Endodermal cell (in vitro differentiated cells): ENCODE measurements at regions not wholly inside any gene's neighbourhood (a gene's known extent, or its start where the extent isn't known, plus 50 kb on each side); places are given as distances from the start of the nearest gene placed in this dataset.

ENCODE experiments used
- DNase-seq: peaks from one replicate; pipeline ENCODE4 v3.0.0-alpha.2; 2017
- H3K27ac ChIP-seq: 2 replicates; pipeline ENCODE4 v1.5.1; 2013; ENCODE audit warnings: mild to moderate bottlenecking, low read depth, low read length, moderate library complexity
- H3K27me3 ChIP-seq: 2 replicates; pipeline ENCODE4 v1.6.1; 2013; ENCODE audit warnings: mild to moderate bottlenecking, low read length, moderate library complexity; ENCODE audit not compliant: insufficient read depth, control insufficient read depth, poor library complexity, severe bottlenecking
- H3K36me3 ChIP-seq: 2 replicates; pipeline ENCODE4 v1.7.0; 2013; ENCODE audit warnings: mild to moderate bottlenecking, low read length, moderate library complexity; ENCODE audit not compliant: control insufficient read depth, insufficient read depth
- H3K4me1 ChIP-seq: one replicate; pipeline ENCODE4 v1.7.0; 2013; ENCODE audit warnings: low read length; ENCODE audit not compliant: control insufficient read depth, insufficient read depth
- H3K4me3 ChIP-seq: 2 replicates; pipeline ENCODE4 v1.5.1; 2013; ENCODE audit warnings: mild to moderate bottlenecking, low read length, moderate library complexity
- H3K9ac ChIP-seq: 2 replicates; pipeline ENCODE4 v1.6.1; 2013; ENCODE audit warnings: mild to moderate bottlenecking, low read length, moderate library complexity; ENCODE audit not compliant: poor library complexity, severe bottlenecking; ENCODE audit errors: extremely low read depth
- H3K9me3 ChIP-seq: 2 replicates; pipeline ENCODE4 v1.6.1; 2013; ENCODE audit warnings: mild to moderate bottlenecking, low read length, moderate library complexity; ENCODE audit not compliant: control insufficient read depth
- H3K27ac Mint-ChIP-seq: 2 replicates; pipeline ENCODE4 v1.8.0; 2020; ENCODE audit warnings: mixed read lengths
- H3K27me3 Mint-ChIP-seq: 2 replicates; pipeline ENCODE4 v1.8.0; 2021; ENCODE audit warnings: mild to moderate bottlenecking, mixed read lengths; ENCODE audit not compliant: insufficient read depth
- H3K36me3 Mint-ChIP-seq: 2 replicates; pipeline ENCODE4 v1.8.0; 2020; ENCODE audit warnings: low read depth, mixed read lengths
- H3K4me1 Mint-ChIP-seq: 2 replicates; pipeline ENCODE4 v1.8.0; 2020; ENCODE audit warnings: mixed read lengths
- H3K4me3 Mint-ChIP-seq: 2 replicates; pipeline ENCODE4 v1.8.0; 2020; ENCODE audit warnings: mild to moderate bottlenecking, moderate library complexity, mixed read lengths
- H3K9me3 Mint-ChIP-seq: 2 replicates; pipeline ENCODE4 v1.8.0; 2020; ENCODE audit warnings: mild to moderate bottlenecking, mixed read lengths
- WGBS, 2 experiments: methylation state at CpG; one replicate each; pipeline versions ENCODE4 v1.1.5 to v1.1.7; 2013; ENCODE audit warnings: missing lambda C conversion rate in 2 of 2, mixed read lengths in 1 of 2; ENCODE audit not compliant: insufficient coverage in 1 of 2, insufficient read length in 1 of 2; 5-methylcytosine and 5-hydroxymethylcytosine counted together
- TF ChIP-seq, protein P1 (sequence below): fragments of 200-600 bp; sonication (generic); conservative IDR thresholded peaks from 2 replicates; pipeline ENCODE4 v1.5.0; 2021; ENCODE audit warnings: antibody characterized with exemption, mild to moderate bottlenecking

DNA sequence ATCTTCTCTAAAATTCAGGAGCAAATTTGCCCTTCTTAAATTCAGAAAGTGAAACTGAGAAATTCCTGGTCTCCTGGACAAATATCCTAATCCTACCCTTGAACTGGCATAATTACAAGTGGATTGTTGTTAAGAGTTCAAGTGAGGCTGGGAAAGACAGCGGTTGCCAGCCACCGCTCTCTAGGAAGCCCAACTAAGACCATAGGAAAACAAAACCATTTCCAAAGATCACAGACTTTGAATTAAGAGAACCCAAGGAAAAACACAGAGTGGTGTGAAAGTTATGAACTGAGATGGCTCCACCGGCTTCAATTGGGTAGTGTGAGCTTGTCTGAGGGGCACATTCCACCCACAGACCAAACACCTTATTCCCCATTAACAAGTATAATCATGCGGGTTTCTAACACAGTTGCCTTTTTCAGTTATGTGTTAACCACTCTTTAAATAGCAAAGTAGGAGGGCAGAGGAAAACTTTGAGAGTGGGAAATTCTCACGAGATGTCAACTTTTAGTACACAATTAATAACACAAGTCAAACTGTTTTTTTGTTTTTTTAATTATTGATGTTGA is 1628.8 kb upstream of the SEL1L start:
- Histone ChIP-seq H3K9me3 (no peaks in the 10 kb centered on the region), H3K9ac (no peak overlapping the region), H3K4me3 (no peak overlapping the region), H3K27me3 (no peaks in the 10 kb centered on the region), H3K4me1 (no peaks in the 10 kb centered on the region), H3K36me3 (no peaks in the 10 kb centered on the region), H3K27ac (no peak overlapping the region)
- Mint-ChIP-seq H3K9me3 (no peaks in the 10 kb centered on the region), H3K27ac (no peak overlapping the region), H3K4me1 (peaks cover 17% of the 10 kb centered on the region), H3K27me3 (no peaks in the 10 kb centered on the region), H3K36me3 (no peaks in the 10 kb centered on the region), H3K4me3 (no peak overlapping the region)
- 82 to 100% methylated on average over 1 of the region's 5 CpGs for WGBS, 2 experiments
- TF ChIP-seq, protein P1, sequence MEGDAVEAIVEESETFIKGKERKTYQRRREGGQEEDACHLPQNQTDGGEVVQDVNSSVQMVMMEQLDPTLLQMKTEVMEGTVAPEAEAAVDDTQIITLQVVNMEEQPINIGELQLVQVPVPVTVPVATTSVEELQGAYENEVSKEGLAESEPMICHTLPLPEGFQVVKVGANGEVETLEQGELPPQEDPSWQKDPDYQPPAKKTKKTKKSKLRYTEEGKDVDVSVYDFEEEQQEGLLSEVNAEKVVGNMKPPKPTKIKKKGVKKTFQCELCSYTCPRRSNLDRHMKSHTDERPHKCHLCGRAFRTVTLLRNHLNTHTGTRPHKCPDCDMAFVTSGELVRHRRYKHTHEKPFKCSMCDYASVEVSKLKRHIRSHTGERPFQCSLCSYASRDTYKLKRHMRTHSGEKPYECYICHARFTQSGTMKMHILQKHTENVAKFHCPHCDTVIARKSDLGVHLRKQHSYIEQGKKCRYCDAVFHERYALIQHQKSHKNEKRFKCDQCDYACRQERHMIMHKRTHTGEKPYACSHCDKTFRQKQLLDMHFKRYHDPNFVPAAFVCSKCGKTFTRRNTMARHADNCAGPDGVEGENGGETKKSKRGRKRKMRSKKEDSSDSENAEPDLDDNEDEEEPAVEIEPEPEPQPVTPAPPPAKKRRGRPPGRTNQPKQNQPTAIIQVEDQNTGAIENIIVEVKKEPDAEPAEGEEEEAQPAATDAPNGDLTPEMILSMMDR = no peak
- no peak for DNase-seq

DNA sequence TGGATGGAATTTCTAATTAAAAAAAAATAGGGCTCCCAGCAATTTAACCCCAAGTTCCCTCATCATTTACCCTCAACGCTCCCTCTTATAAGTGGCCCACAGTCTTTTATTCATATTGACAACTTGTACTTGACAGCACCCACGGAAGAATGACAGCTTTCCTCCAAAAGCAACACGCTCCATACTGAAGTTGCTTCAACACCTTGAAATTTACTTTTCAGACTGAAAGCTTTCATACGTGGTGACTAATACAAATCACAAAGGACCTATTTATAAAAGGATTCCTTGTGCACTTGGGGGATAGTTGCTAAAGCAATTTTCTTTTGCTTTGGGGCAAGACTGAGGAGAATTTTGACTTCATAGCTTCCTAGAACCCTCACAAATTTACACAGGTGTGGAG is 1629.4 kb upstream of the SEL1L start:
- H3K4me3 ChIP-seq = no peak overlapping the region
- H3K4me1 Mint-ChIP-seq = peaks cover 17% of the 10 kb centered on the region
- H3K4me1 ChIP-seq = no peaks in the 10 kb centered on the region
- H3K27ac Mint-ChIP-seq = no peak overlapping the region
- no peaks in the 10 kb centered on the region for H3K9me3 Mint-ChIP-seq
- no peaks in the 10 kb centered on the region for H3K36me3 ChIP-seq
- WGBS, 2 experiments = 78 to 89% methylated on average over 2 to 3 of the region's 4 CpGs
- TF ChIP-seq, protein P1 = no peak
- H3K4me3 Mint-ChIP-seq = no peak overlapping the region
- H3K9me3 ChIP-seq = no peaks in the 10 kb centered on the region
- DNase-seq = no peak
- no peak overlapping the region for H3K27ac ChIP-seq
- no peak overlapping the region for H3K9ac ChIP-seq
- H3K36me3 Mint-ChIP-seq = no peaks in the 10 kb centered on the region
- H3K27me3 ChIP-seq = no peaks in the 10 kb centered on the region
- H3K27me3 Mint-ChIP-seq = no peaks in the 10 kb centered on the region

DNA sequence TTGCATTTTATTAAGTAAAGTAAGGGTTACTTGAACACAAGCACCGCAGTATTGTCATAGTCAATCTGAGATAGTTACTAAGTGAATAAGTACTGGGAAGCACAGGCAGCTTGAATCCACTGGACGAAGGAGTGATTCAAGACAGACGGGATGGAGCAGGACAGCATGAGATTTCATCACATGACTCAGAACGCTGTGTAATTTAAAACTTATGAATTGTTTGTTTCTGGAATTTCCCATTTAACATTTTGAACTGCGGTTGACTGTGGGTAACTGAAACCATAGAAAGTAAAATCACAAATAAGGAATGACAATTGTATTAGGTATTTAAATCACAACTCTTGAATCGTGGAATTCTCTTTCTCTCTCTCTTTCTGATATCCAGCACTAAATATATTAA is 1630.4 kb upstream of the SEL1L start:
- H3K9ac ChIP-seq = no peak overlapping the region
- TF ChIP-seq, protein P1 = no peak
- no peaks in the 10 kb centered on the region for H3K27me3 Mint-ChIP-seq
- no peak overlapping the region for H3K4me3 ChIP-seq
- no peak overlapping the region for H3K27ac Mint-ChIP-seq
- H3K4me1 ChIP-seq = no peaks in the 10 kb centered on the region
- no peaks in the 10 kb centered on the region for H3K36me3 Mint-ChIP-seq
- no peak for DNase-seq
- H3K27ac ChIP-seq = no peak overlapping the region
- peaks cover 17% of the 10 kb centered on the region for H3K4me1 Mint-ChIP-seq
- H3K36me3 ChIP-seq = no peaks in the 10 kb centered on the region
- no peak overlapping the region for H3K4me3 Mint-ChIP-seq
- H3K9me3 ChIP-seq = no peaks in the 10 kb centered on the region
- H3K27me3 ChIP-seq = no peaks in the 10 kb centered on the region
- no peaks in the 10 kb centered on the region for H3K9me3 Mint-ChIP-seq
- WGBS, 2 experiments = 93 to 100% methylated on average over 2 to 6 of the region's 6 CpGs
